ENCODE measurements at regions not wholly inside any gene's neighbourhood (a gene's known extent, or its start where the extent isn't known, plus 50 kb on each side); places are given as distances from the start of the nearest gene placed in this dataset.

DNA sequence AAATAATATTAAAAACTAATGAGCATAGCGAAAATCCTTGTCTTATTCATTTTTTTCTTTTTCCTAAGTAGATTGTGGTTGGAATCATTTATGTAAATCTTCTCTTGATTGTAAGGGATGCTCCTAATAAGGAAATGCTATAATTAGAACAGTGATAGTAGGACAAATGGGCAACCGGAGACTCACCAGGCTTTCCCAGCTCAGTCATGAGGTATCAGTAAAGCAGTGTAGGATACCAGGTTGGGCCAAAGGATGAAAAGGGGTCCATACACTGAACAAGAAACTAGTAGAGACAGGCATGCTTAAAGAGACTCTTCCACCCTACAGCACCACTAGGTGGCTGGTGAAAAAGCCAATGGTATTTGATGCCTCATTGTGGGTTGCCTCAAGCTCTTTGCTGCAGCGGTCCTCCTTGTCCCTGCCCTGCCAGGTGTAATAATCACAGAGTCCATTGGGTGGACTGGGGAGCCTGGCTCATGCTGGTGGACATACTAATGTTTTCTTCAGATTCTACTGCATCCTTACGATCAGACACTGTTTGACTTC is 71.4 kb upstream of the FAM98A start:
- no peaks in the 10 kb centered on the region for H3K36me3 Mint-ChIP-seq (ENCODE audit: low read depth, unreplicated experiment)
- H3K4me1 ChIP-seq (ENCODE audit: insufficient read depth, low read length): no peaks in the 10 kb centered on the region
- no peak overlapping the region for H3K27ac ChIP-seq (ENCODE audit: low read depth, low read length)
- TF ChIP-seq EZH2 (IDR thresholded peaks at IDR 0.05; ENCODE audit: insufficient read depth, low read length): no peak
- H3K9ac ChIP-seq (ENCODE audit: low read length): no peak overlapping the region
- H2AFZ ChIP-seq (ENCODE audit: low read depth, low read length): no peak overlapping the region
- no peaks in the 10 kb centered on the region for H4K20me1 ChIP-seq (ENCODE audit: insufficient read depth, low read length)
- FAIRE-seq (no peak), DNase-seq (ENCODE audit: low read depth) (no peak)
- H3K27ac Mint-ChIP-seq (ENCODE audit: unreplicated experiment): no peak overlapping the region
- H3K9me3 ChIP-seq (ENCODE audit: insufficient read depth, low read depth, low read length): no peaks in the 10 kb centered on the region
- H3K4me3 Mint-ChIP-seq (ENCODE audit: unreplicated experiment): no peak overlapping the region
- H3K9me3 Mint-ChIP-seq (ENCODE audit: unreplicated experiment): peaks cover 9% of the 10 kb centered on the region
- H3K36me3 ChIP-seq (ENCODE audit: insufficient read depth, low read length): no peaks in the 10 kb centered on the region
- H3K79me2 ChIP-seq (ENCODE audit: insufficient read depth, low read length): no peaks in the 10 kb centered on the region
- H3K27me3 ChIP-seq (ENCODE audit: insufficient read depth, low read length): no peaks in the 10 kb centered on the region
- H3K4me2 ChIP-seq (ENCODE audit: low read length): no peak overlapping the region
- peaks cover 3% of the 10 kb centered on the region for H3K27me3 Mint-ChIP-seq (ENCODE audit: low read depth, unreplicated experiment)
- no peaks in the 10 kb centered on the region for H3K4me1 Mint-ChIP-seq (ENCODE audit: low read depth, unreplicated experiment)
- no peak overlapping the region for H3K4me3 ChIP-seq (ENCODE audit: insufficient read depth, low read depth, low read length)

DNA sequence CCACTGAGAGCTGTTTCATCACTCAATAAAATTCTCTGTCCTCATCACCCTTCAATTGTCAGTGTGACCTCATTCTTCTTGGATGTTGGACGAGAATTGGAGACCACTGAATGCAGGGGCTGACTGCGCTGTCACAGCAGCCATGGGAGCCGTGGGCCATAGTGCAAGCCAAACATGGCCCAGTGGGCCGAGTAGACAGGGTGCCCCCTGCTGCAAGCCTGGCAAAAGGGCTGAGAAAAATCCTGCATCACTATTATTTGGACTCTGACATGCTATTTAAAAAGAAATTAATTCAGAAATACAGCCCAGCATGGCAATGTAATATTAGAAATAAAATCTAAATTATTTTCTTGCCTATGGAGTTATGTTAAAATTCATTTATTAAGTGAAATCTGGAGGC is 67.8 kb upstream of the FAM98A start:
- no peak overlapping the region for H3K4me3 Mint-ChIP-seq (ENCODE audit: unreplicated experiment)
- H3K27ac Mint-ChIP-seq (ENCODE audit: unreplicated experiment): no peak overlapping the region
- Histone ChIP-seq H4K20me1 (ENCODE audit: insufficient read depth, low read length) (no peaks in the 10 kb centered on the region), H3K27ac (ENCODE audit: low read depth, low read length) (no peak overlapping the region), H3K79me2 (ENCODE audit: insufficient read depth, low read length) (no peaks in the 10 kb centered on the region), H3K4me2 (ENCODE audit: low read length) (no peak overlapping the region), H2AFZ (ENCODE audit: low read depth, low read length) (no peak overlapping the region), H3K4me1 (ENCODE audit: insufficient read depth, low read length) (no peaks in the 10 kb centered on the region), H3K36me3 (ENCODE audit: insufficient read depth, low read length) (no peaks in the 10 kb centered on the region), H3K4me3 (ENCODE audit: insufficient read depth, low read depth, low read length) (no peak overlapping the region), H3K9ac (ENCODE audit: low read length) (no peak overlapping the region), H3K27me3 (ENCODE audit: insufficient read depth, low read length) (no peaks in the 10 kb centered on the region), H3K9me3 (ENCODE audit: insufficient read depth, low read depth, low read length) (no peaks in the 10 kb centered on the region)
- H3K9me3 Mint-ChIP-seq (ENCODE audit: unreplicated experiment): peaks cover 9% of the 10 kb centered on the region
- H3K36me3 Mint-ChIP-seq (ENCODE audit: low read depth, unreplicated experiment): no peaks in the 10 kb centered on the region
- peaks cover 3% of the 10 kb centered on the region for H3K27me3 Mint-ChIP-seq (ENCODE audit: low read depth, unreplicated experiment)
- TF ChIP-seq EZH2 (IDR thresholded peaks at IDR 0.05; ENCODE audit: insufficient read depth, low read length) (no peak), CTCF (IDR thresholded peaks at IDR 0.05; ENCODE audit: insufficient read depth, low read depth, low read length) (no peak)
- no peak for DNase-seq (ENCODE audit: low read depth)
- FAIRE-seq: no peak
- H3K4me1 Mint-ChIP-seq (ENCODE audit: low read depth, unreplicated experiment): no peaks in the 10 kb centered on the region

- H2AFZ ChIP-seq (ENCODE audit: low read depth, low read length): no peak overlapping the region
- H3K27ac ChIP-seq (ENCODE audit: low read depth, low read length): no peak overlapping the region
- H3K4me2 ChIP-seq (ENCODE audit: low read length): no peak overlapping the region
- Mint-ChIP-seq H3K36me3 (ENCODE audit: low read depth, unreplicated experiment) (no peaks in the 10 kb centered on the region), H3K9me3 (ENCODE audit: unreplicated experiment) (peaks cover 9% of the 10 kb centered on the region), H3K27ac (ENCODE audit: unreplicated experiment) (no peak overlapping the region), H3K27me3 (ENCODE audit: low read depth, unreplicated experiment) (no peaks in the 10 kb centered on the region), H3K4me3 (ENCODE audit: unreplicated experiment) (no peak overlapping the region), H3K4me1 (ENCODE audit: low read depth, unreplicated experiment) (no peaks in the 10 kb centered on the region)
- FAIRE-seq: no peak
- H3K4me3 ChIP-seq (ENCODE audit: insufficient read depth, low read depth, low read length): no peak overlapping the region
- H3K27me3 ChIP-seq (ENCODE audit: insufficient read depth, low read length): no peaks in the 10 kb centered on the region
- H3K79me2 ChIP-seq (ENCODE audit: insufficient read depth, low read length): no peaks in the 10 kb centered on the region
- H3K36me3 ChIP-seq (ENCODE audit: insufficient read depth, low read length): no peaks in the 10 kb centered on the region
- H3K4me1 ChIP-seq (ENCODE audit: insufficient read depth, low read length): no peaks in the 10 kb centered on the region
- TF ChIP-seq CTCF (IDR thresholded peaks at IDR 0.05; ENCODE audit: insufficient read depth, low read depth, low read length): no peak
- no peak for TF ChIP-seq EZH2 (IDR thresholded peaks at IDR 0.05; ENCODE audit: insufficient read depth, low read length)
- no peaks in the 10 kb centered on the region for H4K20me1 ChIP-seq (ENCODE audit: insufficient read depth, low read length)
- no peaks in the 10 kb centered on the region for H3K9me3 ChIP-seq (ENCODE audit: insufficient read depth, low read depth, low read length)
- H3K9ac ChIP-seq (ENCODE audit: low read length): no peak overlapping the region
- DNase-seq (ENCODE audit: low read depth): no peak
These were observed 65.9 kb upstream of the FAM98A start for GRCh38 chr2:33665039-33665438.
